Panc1 (cell line): ENCODE measurements at regions not wholly inside any gene's neighbourhood (a gene's known extent, or its start where the extent isn't known, plus 50 kb on each side); places are given as distances from the start of the nearest gene placed in this dataset.

Source experiments
- POLR2AphosphoS5 ChIP-seq: IDR thresholded peaks from 2 replicates; pipeline ENCODE4 v1.6.1; 2012; ENCODE audit warnings: mild to moderate bottlenecking, low read depth, low read length, moderate library complexity
- TF ChIP-seq, protein P1 (sequence below): fragments of 450-650 bp; IDR thresholded peaks from 2 replicates; pipeline ENCODE4 v1.5.1; 2017; ENCODE audit warnings: mild to moderate bottlenecking
- TF ChIP-seq, protein P2 (sequence below), 2 experiments: IDR thresholded peaks; 2 replicates each; pipeline ENCODE4 v1.6.1; 2011 to 2012; ENCODE audit warnings: low read depth in 2 of 2, control low read depth in 1 of 2, low read length in 1 of 2, mild to moderate bottlenecking in 1 of 2, moderate library complexity in 1 of 2; ENCODE audit not compliant: insufficient read depth in 1 of 2

DNA sequence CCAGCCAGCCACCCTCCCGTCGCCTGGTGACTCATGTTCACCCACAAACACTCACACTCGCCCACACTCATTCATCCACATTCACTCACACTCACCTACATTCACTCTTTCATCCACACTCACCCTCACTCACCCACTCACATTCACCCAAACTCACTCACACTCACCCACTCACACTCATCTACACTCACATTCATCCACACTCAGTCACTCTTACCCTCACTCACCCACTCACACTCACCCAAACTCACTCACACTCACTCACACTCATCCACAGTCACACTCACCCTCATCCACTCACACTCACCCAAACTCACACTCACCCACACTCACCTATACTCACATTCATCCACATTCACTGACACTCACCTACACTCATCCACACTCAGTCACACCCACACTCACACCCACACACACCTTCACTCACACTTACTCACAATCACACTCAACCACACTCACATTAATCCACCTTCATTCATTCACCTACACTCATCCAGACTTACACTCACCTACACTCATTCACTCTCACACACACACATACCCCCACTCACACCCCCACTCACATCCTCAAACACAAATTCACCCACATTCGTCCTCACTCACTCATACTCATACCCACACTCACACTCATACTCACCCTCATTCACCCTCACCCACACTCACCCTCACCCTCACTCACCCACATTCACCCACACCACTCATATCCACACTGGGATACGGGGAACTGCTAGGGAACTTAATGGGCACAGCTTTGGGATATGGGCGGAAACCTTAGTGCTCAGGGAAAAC is 2221.6 kb upstream of the AGA start:
- TF ChIP-seq, protein P1, sequence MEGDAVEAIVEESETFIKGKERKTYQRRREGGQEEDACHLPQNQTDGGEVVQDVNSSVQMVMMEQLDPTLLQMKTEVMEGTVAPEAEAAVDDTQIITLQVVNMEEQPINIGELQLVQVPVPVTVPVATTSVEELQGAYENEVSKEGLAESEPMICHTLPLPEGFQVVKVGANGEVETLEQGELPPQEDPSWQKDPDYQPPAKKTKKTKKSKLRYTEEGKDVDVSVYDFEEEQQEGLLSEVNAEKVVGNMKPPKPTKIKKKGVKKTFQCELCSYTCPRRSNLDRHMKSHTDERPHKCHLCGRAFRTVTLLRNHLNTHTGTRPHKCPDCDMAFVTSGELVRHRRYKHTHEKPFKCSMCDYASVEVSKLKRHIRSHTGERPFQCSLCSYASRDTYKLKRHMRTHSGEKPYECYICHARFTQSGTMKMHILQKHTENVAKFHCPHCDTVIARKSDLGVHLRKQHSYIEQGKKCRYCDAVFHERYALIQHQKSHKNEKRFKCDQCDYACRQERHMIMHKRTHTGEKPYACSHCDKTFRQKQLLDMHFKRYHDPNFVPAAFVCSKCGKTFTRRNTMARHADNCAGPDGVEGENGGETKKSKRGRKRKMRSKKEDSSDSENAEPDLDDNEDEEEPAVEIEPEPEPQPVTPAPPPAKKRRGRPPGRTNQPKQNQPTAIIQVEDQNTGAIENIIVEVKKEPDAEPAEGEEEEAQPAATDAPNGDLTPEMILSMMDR = no peak
- TF ChIP-seq, protein P2, sequence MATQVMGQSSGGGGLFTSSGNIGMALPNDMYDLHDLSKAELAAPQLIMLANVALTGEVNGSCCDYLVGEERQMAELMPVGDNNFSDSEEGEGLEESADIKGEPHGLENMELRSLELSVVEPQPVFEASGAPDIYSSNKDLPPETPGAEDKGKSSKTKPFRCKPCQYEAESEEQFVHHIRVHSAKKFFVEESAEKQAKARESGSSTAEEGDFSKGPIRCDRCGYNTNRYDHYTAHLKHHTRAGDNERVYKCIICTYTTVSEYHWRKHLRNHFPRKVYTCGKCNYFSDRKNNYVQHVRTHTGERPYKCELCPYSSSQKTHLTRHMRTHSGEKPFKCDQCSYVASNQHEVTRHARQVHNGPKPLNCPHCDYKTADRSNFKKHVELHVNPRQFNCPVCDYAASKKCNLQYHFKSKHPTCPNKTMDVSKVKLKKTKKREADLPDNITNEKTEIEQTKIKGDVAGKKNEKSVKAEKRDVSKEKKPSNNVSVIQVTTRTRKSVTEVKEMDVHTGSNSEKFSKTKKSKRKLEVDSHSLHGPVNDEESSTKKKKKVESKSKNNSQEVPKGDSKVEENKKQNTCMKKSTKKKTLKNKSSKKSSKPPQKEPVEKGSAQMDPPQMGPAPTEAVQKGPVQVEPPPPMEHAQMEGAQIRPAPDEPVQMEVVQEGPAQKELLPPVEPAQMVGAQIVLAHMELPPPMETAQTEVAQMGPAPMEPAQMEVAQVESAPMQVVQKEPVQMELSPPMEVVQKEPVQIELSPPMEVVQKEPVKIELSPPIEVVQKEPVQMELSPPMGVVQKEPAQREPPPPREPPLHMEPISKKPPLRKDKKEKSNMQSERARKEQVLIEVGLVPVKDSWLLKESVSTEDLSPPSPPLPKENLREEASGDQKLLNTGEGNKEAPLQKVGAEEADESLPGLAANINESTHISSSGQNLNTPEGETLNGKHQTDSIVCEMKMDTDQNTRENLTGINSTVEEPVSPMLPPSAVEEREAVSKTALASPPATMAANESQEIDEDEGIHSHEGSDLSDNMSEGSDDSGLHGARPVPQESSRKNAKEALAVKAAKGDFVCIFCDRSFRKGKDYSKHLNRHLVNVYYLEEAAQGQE (IDR thresholded peaks at IDR 0.05; ENCODE audit: insufficient read depth in 1 of 2, low read depth in 2 of 2, low read length in 1 of 2) = no peak
- TF ChIP-seq POLR2AphosphoS5 = no peak
